ENCODE measurements at regions not wholly inside any gene's neighbourhood (a gene's known extent, or its start where the extent isn't known, plus 50 kb on each side); places are given as distances from the start of the nearest gene placed in this dataset.

DNA sequence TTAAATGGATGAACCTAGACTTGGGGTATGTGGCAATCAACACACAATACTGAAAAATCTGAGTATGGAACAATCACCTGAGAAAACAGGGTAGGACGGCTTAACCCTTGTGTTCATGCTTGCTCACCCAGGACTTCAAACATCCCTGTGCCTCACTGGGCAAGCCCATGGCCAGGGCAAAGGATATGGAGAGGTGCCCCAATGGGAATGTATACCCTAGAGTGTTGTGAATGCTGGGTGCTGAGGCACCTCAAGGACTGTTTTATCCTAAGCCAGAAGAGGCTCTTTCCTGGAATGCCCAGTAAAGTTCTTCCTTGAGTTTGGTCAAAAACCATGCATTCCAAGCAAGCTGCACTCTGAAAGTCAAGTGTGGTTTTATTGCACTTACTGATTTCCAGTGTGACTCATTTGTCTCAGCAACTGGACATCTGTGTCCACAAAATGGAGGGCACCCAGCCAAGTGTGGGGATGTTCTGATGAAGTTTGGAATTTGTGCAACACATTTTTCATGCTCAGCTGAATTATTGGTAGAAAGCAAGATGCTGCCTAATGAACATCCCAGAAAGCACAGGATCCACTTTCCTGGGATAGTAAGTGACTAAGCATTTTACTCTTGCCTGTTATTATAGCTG is 531.3 kb downstream of the RFC3 start:
- H3K4me3 ChIP-seq (ENCODE audit: low read depth, low read length), result no peak overlapping the region
- TF ChIP-seq, protein P1, sequence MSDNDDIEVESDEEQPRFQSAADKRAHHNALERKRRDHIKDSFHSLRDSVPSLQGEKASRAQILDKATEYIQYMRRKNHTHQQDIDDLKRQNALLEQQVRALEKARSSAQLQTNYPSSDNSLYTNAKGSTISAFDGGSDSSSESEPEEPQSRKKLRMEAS (IDR thresholded peaks at IDR 0.05; ENCODE audit: low read depth, low read length), result no peak
- TF ChIP-seq, protein P2, sequence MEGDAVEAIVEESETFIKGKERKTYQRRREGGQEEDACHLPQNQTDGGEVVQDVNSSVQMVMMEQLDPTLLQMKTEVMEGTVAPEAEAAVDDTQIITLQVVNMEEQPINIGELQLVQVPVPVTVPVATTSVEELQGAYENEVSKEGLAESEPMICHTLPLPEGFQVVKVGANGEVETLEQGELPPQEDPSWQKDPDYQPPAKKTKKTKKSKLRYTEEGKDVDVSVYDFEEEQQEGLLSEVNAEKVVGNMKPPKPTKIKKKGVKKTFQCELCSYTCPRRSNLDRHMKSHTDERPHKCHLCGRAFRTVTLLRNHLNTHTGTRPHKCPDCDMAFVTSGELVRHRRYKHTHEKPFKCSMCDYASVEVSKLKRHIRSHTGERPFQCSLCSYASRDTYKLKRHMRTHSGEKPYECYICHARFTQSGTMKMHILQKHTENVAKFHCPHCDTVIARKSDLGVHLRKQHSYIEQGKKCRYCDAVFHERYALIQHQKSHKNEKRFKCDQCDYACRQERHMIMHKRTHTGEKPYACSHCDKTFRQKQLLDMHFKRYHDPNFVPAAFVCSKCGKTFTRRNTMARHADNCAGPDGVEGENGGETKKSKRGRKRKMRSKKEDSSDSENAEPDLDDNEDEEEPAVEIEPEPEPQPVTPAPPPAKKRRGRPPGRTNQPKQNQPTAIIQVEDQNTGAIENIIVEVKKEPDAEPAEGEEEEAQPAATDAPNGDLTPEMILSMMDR (IDR thresholded peaks at IDR 0.05; ENCODE audit: low read depth, low read length), result no peak
- TF ChIP-seq MYC (IDR thresholded peaks at IDR 0.05; ENCODE audit: low read depth, low read length) (no peak), POLR2A (IDR thresholded peaks at IDR 0.05; ENCODE audit: extremely low read depth, insufficient read length) (no peak)
- no peak for DNase-seq (ENCODE audit: low read depth)

DNA sequence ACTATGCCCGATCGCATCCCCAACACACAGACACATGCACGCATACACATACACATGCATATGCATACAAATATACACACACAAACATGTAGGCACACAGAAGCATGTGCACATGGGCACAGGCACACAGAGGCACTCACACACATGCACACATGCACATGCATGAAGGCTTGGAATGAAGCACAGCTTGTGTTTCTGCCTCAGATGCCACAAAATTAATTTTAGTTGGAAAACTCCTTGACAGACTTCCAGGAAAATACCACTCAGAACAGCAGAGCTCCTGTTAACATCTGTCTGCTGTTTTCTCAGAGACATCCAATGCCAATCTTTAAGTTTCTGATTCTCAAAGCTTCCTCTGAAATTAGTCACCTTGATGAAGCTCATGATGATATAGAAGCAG is 532.7 kb downstream of the RFC3 start:
- DNase-seq (ENCODE audit: low read depth), result no peak
- TF ChIP-seq, protein P1 (IDR thresholded peaks at IDR 0.05; ENCODE audit: low read depth, low read length), result no peak
- TF ChIP-seq, protein P2 (IDR thresholded peaks at IDR 0.05; ENCODE audit: low read depth, low read length), result no peak
- TF ChIP-seq POLR2A (IDR thresholded peaks at IDR 0.05; ENCODE audit: extremely low read depth, insufficient read length) (no peak), MYC (IDR thresholded peaks at IDR 0.05; ENCODE audit: low read depth, low read length) (no peak)

DNA sequence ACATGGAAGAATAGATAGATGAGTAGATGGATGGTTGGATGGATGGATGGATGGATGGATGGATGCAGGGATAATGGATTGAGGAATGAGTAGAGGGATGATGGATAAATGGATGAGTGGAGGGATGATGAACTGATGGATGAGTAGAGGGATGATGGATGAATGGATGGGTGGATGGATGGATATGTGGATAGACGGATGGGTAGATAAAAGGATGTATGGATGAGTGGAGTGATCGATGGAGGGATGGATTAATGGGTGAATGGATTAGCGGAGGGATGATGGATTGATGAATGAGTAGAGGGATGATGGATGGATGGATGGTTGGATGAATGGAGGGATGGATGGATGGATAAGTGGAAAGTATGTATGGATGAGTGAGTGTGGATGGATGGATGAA is 533.2 kb downstream of the RFC3 start:
- H3K4me3 ChIP-seq (ENCODE audit: low read depth, low read length), result no peak overlapping the region
- no peak for TF ChIP-seq POLR2A (IDR thresholded peaks at IDR 0.05; ENCODE audit: extremely low read depth, insufficient read length)
- TF ChIP-seq, protein P1 (IDR thresholded peaks at IDR 0.05; ENCODE audit: low read depth, low read length), result no peak
- TF ChIP-seq, protein P2 (IDR thresholded peaks at IDR 0.05; ENCODE audit: low read depth, low read length), result no peak
- no peak for TF ChIP-seq MYC (IDR thresholded peaks at IDR 0.05; ENCODE audit: low read depth, low read length)
- DNase-seq (ENCODE audit: low read depth), result no peak

More for the DNA sequence above, 532.7 kb downstream of the RFC3 start:
- H3K4me3 ChIP-seq (ENCODE audit: low read depth, low read length), result no peak overlapping the region

DNA sequence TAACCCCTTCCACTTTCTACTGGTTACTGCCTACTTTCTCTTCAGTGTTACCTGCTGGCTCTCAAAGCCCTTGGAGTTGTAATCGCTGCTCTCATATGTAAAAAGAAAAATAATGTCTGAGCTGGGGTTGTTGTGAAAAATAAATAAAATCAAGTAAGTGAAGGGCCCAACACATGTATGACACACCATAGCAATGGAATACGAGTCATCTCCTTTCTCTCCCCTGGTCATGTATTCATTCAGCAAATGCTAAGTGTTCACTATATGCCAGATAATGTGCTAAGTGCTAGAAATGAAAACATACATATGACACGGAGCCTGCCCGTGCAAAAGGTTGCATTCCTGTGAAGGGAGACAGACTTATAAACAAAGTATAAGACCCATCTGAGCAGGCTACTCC is 535.0 kb downstream of the RFC3 start:
- H3K4me3 ChIP-seq (ENCODE audit: low read depth, low read length), result no peak overlapping the region
- DNase-seq (ENCODE audit: low read depth), result no peak
- TF ChIP-seq MYC (IDR thresholded peaks at IDR 0.05; ENCODE audit: low read depth, low read length), result no peak
- no peak for TF ChIP-seq POLR2A (IDR thresholded peaks at IDR 0.05; ENCODE audit: extremely low read depth, insufficient read length)
- TF ChIP-seq, protein P2 (IDR thresholded peaks at IDR 0.05; ENCODE audit: low read depth, low read length), result no peak
- TF ChIP-seq, protein P1 (IDR thresholded peaks at IDR 0.05; ENCODE audit: low read depth, low read length), result no peak

DNA sequence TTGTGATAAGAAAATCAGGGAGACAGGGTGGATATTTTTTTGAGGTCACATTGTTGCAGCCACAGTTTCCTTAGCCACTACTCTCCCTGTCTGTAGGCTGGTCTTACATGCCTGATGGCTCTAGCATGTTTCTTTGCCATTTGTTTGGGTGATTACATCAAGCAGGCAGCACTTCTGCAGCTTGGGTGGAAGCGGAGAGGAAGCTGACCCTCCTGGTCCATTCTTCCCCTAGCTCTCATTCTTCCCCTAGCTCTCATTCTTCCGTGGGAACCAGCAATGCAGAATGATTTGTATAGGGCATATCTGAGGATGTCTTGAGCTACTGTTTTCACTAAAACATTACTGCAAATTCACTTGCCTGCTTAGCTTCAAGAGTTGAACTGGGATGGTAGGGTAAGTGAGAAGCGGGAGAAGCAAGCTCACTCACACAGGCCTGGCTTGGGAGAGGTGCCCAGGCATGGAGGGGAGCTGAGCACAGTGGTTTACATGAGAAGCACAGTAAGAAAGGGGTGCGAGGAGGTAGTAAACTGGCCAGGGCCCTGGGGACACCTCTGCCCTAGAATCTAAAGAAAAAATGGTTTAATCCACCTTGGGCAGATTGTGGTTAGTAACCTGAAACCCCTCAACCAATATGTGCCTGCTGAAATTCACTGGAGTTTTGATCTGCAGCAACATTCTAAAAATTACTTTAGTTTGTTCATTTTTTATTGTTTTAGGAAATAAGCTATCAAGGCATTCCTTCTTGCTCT is 538.9 kb downstream of the RFC3 start:
- no peak for DNase-seq (ENCODE audit: low read depth)
- no peak overlapping the region for H3K4me3 ChIP-seq (ENCODE audit: low read depth, low read length)
- TF ChIP-seq POLR2A (IDR thresholded peaks at IDR 0.05; ENCODE audit: extremely low read depth, insufficient read length) (no peak), MYC (IDR thresholded peaks at IDR 0.05; ENCODE audit: low read depth, low read length) (no peak)
- TF ChIP-seq, protein P1 (IDR thresholded peaks at IDR 0.05; ENCODE audit: low read depth, low read length), result no peak
- TF ChIP-seq, protein P2 (IDR thresholded peaks at IDR 0.05; ENCODE audit: low read depth, low read length), result no peak
